ENCODE measurements at regions not wholly inside any gene's neighbourhood (a gene's known extent, or its start where the extent isn't known, plus 50 kb on each side); places are given as distances from the start of the nearest gene placed in this dataset.

DNA sequence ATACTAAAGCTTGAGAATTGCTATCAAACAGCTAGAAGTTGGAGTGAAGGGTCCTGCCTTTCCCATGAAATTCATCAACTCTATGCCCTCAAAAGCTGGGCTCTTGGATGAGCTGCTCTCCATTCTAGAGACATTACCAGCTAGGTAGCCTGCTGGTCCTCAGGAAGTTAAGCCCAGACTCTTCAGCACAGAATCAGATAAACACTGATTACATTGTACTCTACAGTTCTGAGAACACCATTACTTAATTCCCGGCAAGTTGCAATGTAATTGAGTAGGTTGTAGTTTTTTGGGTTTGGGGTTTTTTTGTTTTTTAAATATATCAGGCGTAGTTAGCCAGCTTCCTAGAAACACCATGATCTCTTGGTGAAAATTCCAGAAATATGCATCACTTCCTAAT is 84.1 kb upstream of the PIK3CG start:
- DNase-seq (ENCODE audit: low read depth), result no peak
- TF ChIP-seq, protein P1, sequence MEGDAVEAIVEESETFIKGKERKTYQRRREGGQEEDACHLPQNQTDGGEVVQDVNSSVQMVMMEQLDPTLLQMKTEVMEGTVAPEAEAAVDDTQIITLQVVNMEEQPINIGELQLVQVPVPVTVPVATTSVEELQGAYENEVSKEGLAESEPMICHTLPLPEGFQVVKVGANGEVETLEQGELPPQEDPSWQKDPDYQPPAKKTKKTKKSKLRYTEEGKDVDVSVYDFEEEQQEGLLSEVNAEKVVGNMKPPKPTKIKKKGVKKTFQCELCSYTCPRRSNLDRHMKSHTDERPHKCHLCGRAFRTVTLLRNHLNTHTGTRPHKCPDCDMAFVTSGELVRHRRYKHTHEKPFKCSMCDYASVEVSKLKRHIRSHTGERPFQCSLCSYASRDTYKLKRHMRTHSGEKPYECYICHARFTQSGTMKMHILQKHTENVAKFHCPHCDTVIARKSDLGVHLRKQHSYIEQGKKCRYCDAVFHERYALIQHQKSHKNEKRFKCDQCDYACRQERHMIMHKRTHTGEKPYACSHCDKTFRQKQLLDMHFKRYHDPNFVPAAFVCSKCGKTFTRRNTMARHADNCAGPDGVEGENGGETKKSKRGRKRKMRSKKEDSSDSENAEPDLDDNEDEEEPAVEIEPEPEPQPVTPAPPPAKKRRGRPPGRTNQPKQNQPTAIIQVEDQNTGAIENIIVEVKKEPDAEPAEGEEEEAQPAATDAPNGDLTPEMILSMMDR (IDR thresholded peaks at IDR 0.05; ENCODE audit: low read length, missing control alignments), result no peak
- no peak overlapping the region for H3K4me3 ChIP-seq (replicated peaks; ENCODE audit: low read depth, low read length)

DNA sequence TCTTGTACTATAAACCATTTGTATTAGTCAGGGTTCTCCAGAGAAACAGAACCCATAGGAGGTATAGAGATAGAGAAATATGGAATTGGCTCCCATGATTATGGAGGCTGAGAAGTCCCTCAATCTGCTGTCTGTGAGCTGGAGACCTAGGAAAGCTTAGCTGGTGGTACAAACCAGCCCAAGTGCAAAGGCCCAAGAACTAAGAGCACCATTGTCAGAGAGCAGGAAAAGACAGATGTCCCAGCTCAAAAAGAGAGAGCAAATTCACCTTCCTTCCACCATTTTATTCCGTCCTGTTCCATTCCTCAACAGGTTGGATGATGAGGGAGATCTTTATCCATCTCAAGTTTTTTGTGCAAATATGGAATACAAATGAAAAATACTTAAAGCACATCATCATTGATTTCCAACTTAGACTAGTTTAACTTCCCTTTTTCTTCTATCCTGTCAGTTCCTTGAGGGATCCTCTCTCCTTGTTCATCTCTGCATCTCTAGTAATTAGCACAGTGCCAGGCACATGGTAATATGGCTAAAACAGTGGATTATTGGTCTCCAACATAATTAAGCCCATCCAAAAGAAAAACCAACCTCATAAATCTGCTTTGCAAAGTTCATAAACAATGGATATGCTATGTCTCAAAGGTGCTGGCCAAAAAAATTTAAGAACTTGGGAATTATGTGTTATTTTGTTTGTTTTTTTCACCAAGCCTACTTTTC is 83.1 kb upstream of the PIK3CG start:
- no peak overlapping the region for H3K4me3 ChIP-seq (replicated peaks; ENCODE audit: low read depth, low read length)
- TF ChIP-seq, protein P1 (IDR thresholded peaks at IDR 0.05; ENCODE audit: low read length, missing control alignments), result no peak
- DNase-seq (ENCODE audit: low read depth), result no peak

DNA sequence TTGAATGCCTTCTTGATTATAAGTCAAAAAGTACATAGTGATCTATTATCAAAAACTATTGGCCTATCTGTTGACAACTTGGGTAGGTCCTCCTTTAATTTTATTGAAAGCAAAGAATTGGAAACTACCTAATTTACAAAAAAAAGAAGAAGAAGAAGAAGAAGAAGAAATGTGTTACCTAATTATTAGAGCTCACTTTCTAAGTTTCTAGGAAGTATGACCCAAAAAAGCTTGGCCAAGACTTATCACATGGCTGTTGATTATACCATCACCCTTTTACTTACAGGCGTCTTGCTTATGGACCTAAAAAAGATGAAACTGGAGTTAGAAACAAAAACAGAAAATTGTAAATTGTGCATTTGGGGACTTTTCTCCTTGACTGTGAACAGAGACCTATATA is 81.8 kb upstream of the PIK3CG start:
- no peak for DNase-seq (ENCODE audit: low read depth)
- TF ChIP-seq, protein P1 (IDR thresholded peaks at IDR 0.05; ENCODE audit: low read length, missing control alignments), result no peak
- H3K4me3 ChIP-seq (replicated peaks; ENCODE audit: low read depth, low read length), result no peak overlapping the region

DNA sequence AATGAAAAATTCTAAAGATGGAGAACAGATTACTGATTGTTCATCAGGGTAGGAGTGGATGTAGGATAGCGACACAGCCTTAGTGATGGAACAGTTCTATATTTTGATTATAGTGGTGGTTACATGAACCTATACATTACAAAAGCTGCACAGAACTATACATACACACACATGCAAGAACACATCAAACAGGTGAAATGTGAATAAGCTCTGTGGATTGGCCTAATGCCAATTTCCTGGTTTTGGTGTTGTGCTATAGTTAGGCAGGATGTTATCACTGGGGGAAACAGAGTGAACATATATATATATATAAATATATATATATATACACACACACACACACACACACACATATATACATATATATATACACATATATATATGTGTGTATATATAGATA is 76.4 kb upstream of the PIK3CG start:
- TF ChIP-seq, protein P1 (IDR thresholded peaks at IDR 0.05; ENCODE audit: low read length, missing control alignments), result no peak
- H3K4me3 ChIP-seq (replicated peaks; ENCODE audit: low read depth, low read length), result no peak overlapping the region
- DNase-seq (ENCODE audit: low read depth), result no peak

DNA sequence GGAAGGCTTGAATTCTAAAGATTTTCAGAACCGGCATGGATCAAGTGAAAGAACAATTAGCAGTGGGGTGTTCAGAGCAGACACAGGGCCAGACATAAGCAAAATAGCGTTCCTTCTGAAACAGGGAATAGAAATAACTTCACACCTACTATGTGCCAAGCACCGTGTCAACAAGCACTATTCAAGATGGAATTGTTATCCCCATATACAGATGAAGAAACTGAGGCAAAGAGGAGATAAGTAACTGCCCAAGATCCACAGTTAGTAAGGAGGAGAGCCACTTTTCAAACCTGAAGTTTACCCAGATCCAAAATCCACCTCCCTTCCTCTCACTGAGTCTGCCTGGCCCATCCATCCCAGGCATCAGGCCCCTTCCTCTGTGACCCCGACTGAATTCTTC is 73.6 kb upstream of the PIK3CG start:
- no peak overlapping the region for H3K4me3 ChIP-seq (replicated peaks; ENCODE audit: low read depth, low read length)
- no peak for DNase-seq (ENCODE audit: low read depth)
- TF ChIP-seq, protein P1 (IDR thresholded peaks at IDR 0.05; ENCODE audit: low read length, missing control alignments), result no peak

DNA sequence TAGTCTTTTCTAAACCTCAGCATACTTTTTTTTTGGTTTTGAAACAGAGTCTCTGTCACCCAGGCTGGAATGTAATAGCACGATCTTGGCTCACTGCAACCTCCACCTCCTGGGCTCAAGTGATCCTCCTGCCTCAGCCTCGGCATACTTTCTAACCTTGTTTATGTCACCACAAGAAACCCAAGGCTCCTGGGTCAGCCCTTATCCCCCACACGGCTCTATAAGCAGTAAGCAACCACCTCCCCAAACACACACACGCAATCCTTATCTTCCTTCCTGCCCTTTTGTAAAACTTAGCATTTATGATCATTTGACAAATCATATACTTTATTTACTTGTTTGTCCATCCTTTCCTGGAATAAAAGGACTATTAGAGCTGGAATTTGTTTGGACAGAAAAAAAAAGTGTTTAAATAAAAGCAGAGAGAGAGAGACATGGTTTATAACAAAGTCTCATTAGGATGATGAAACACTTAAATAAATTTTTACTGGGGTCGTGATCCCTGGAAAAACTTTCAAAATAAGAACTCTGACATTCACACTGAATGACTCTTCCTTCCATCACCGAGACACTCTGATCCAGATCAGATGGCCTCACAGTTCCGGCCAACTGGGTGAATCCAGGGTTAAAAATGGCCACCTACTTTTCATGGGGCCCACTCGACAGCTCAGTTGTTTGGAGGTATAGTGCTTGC is 72.7 kb upstream of the PIK3CG start:
- H3K4me3 ChIP-seq (replicated peaks; ENCODE audit: low read depth, low read length), result no peak overlapping the region
- TF ChIP-seq, protein P1 (IDR thresholded peaks at IDR 0.05; ENCODE audit: low read length, missing control alignments), result no peak
- no peak for DNase-seq (ENCODE audit: low read depth)
